Prostate gland (tissue), 2 donors: ENCODE measurements at regions not wholly inside any gene's neighbourhood (a gene's known extent, or its start where the extent isn't known, plus 50 kb on each side); places are given as distances from the start of the nearest gene placed in this dataset.

Source experiments
- POLR2A ChIP-seq: fragments of 450-650 bp; IDR thresholded peaks from one replicate; pipeline ENCODE4 v1.6.1; 2016; ENCODE audit warnings: antibody characterized with exemption, mild to moderate bottlenecking
- POLR2AphosphoS5 ChIP-seq: sonication (generic); formaldehyde crosslinking; IDR thresholded peaks from one replicate; pipeline ENCODE4 v1.6.1; 2017; ENCODE audit warnings: antibody characterized with exemption
- TF ChIP-seq, protein P1 (sequence below), 4 experiments: fragments of 200-600 bp in 2 of 4; fragments of 450-650 bp in 2 of 4; sonication (generic) in 2 of 4; IDR thresholded peaks; 1 replicate in 3 of 4; 2 replicates in 1 of 4; pipeline ENCODE4 v1.5.1; 2016 to 2019; ENCODE audit warnings: antibody characterized with exemption in 4 of 4, mild to moderate bottlenecking in 2 of 4, moderate library complexity in 2 of 4

GRCh38 chr3:148435534-148435933 lies 262.2 kb upstream of the AGTR1 start:
- TF ChIP-seq, protein P1, sequence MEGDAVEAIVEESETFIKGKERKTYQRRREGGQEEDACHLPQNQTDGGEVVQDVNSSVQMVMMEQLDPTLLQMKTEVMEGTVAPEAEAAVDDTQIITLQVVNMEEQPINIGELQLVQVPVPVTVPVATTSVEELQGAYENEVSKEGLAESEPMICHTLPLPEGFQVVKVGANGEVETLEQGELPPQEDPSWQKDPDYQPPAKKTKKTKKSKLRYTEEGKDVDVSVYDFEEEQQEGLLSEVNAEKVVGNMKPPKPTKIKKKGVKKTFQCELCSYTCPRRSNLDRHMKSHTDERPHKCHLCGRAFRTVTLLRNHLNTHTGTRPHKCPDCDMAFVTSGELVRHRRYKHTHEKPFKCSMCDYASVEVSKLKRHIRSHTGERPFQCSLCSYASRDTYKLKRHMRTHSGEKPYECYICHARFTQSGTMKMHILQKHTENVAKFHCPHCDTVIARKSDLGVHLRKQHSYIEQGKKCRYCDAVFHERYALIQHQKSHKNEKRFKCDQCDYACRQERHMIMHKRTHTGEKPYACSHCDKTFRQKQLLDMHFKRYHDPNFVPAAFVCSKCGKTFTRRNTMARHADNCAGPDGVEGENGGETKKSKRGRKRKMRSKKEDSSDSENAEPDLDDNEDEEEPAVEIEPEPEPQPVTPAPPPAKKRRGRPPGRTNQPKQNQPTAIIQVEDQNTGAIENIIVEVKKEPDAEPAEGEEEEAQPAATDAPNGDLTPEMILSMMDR (IDR thresholded peaks at IDR 0.05): no peak
- TF ChIP-seq POLR2AphosphoS5 (no peak), POLR2A (no peak)
